Cerebellar cortex (tissue), 1 donor: ENCODE measurements at regions not wholly inside any gene's neighbourhood (a gene's known extent, or its start where the extent isn't known, plus 50 kb on each side); places are given as distances from the start of the nearest gene placed in this dataset.
"Not testable (repeated sequence)": the region's sequence is repeated elsewhere in the genome, so short reads cannot be mapped to it uniquely, and the experiment has no call there.

ENCODE experiments used
- DNase-seq: peaks from one replicate; pipeline ENCODE4 v3.0.0-alpha.2; 2015; ENCODE audit warnings: low spot score

DNA sequence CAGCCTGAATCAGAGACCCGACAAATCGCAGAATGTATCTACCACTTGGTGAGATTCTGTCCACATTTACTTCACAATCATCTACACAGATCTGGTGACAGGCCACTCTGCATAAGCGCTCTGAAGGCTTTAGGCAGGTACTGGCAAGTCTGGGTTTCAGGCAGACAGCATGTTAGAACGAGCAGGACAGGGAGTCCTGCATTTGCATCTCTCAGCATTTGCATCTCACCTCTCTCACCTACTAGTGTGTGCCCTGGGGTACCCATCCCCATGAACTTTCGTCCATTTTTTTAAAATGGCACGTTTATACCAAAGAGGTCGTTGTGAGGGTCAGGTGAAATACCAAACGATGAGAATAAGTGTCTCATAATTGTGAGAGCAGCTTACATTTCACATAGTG is 108.2 kb downstream of the SPATA31A1 start:
- peak; percentile 35 for DNase-seq

DNA sequence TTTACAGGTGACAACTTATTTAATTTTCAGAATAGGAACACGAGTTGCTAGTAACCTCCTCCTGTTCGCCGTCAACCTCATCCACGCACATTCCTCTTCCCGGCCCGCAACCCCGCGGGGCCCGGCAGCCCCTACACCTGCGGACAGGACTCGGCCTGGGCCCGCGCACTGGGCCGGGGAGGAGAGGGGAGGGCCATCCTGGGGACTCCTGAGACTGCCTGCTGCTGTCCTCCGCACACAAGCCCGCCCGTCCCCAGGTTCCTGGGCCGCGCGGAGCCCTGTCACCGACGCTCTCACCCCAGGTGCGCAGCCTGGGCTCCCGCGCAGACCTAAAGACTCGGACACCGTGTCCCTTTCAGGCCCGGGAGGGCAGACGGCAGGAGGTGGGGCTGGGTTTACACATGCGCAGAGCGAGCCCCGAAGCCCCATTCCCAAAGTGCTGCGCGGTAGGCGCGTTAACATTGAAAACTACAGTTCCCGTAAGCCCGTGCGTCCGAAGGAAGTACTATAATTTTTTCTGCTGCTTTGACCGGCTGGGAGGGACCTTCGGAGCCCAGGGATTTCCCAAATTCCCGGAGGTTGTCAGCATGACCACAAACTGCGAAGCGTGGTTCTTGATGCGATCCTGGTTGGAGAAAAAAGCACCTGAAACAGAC is 108.8 kb downstream of the SPATA31A1 start:
- DNase-seq: peak; percentile 90

DNA sequence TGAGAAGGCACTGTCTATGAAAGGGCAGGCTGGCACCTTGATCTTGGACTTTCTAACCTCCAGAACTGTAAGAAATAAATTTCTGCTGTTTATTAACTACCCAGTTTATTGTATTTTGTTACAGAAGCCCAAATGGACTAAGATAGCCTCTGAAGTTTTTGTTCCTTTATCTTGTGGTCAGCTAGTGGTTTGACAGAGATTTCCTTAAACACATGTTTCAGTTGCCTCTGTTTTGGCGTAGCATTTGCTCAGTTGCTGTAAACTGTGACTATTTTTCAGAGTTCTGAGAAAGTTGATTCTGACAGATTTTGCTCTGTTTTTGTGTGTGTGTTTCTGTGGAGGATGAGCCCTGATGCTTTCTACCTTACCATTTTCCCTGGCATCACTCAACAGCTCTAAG is 119.0 kb downstream of the SPATA31A1 start:
- not testable (repeated sequence) for DNase-seq

GRCh38 chr9:39483073-39483472 is 127.6 kb downstream of the SPATA31A1 start:
- not testable (repeated sequence) for DNase-seq

DNA sequence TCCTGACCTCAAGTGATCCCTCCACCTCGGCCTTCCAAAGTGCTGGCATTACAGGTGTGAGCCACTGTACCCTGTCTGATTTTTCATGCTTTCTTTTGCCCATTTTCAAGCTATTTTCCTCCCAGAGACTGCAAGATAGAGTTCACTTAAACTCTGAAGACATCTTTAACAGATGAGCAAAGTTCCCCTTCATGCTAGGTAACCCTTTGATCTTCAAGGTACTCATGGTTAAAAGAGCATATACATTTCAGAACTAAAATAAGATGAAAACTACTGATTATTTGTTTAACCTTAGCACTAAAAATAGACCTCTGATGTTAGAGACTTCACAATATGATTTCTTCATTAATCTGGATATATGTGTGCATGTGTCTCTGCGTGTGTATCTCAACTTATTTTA is 128.4 kb downstream of the SPATA31A1 start:
- DNase-seq: not testable (repeated sequence)

- DNase-seq: not testable (repeated sequence)
These were observed 128.8 kb downstream of the SPATA31A1 start for GRCh38 chr9:39484292-39484691.

- not testable (repeated sequence) for DNase-seq
These were observed 132.0 kb downstream of the SPATA31A1 start for GRCh38 chr9:39487477-39487876.

GRCh38 chr9:39496248-39496647 is 140.8 kb downstream of the SPATA31A1 start:
- DNase-seq: not testable (repeated sequence)

DNA sequence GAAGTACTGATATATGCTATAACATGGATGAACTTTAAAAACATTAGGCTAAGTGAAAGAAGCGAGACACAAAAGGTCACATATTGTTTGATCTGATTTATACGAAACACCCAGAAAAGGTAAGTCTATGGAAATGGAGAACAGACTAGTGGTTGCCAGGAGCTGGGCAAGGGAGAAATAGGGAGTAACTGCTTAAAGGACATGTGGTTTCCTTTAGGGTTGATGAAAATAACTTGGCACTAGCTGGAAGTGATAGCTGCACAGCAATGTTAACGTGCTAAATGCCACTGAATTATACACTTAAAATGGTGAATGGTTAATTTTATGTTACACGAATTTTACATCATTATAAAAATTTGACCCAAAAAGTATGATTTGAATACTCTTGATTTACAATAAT is 147.7 kb downstream of the SPATA31A1 start:
- not testable (repeated sequence) for DNase-seq

GRCh38 chr9:39527387-39528029 is 172.0 kb downstream of the SPATA31A1 start:
- not testable (repeated sequence) for DNase-seq

- not testable (repeated sequence) for DNase-seq
These were observed 177.1 kb downstream of the SPATA31A1 start for GRCh38 chr9:39532597-39532996.

GRCh38 chr9:39533001-39533762 is 177.7 kb downstream of the SPATA31A1 start:
- DNase-seq: not testable (repeated sequence)

- DNase-seq: not testable (repeated sequence)
These were observed 178.5 kb downstream of the SPATA31A1 start for GRCh38 chr9:39533763-39534548.

- not testable (repeated sequence) for DNase-seq
These were observed 179.4 kb downstream of the SPATA31A1 start for GRCh38 chr9:39534897-39535296.

- DNase-seq: not testable (repeated sequence)
These were observed 186.7 kb downstream of the SPATA31A1 start for GRCh38 chr9:39542157-39542556.

DNA sequence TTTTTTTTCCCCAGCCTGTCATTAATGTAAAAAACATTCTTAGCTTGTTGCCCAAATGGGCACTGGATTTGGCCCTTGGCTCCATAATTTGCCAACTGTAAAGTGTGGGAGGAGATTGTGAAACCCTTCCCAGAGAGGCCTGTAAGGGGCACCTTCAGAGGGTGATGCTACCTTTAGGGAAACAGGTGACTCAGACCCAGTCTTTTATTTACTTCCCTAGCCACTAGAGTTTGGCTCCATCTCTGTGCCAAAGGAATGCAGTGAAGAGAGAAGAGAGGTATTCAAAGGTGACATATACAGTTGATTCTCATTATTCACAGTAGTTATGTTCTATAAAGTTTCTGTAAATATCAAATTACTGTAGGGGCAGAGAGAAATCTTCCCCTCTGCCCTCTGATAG is 189.6 kb downstream of the SPATA31A1 start:
- DNase-seq: not testable (repeated sequence)

- DNase-seq: not testable (repeated sequence)
These were observed 195.1 kb downstream of the SPATA31A1 start for GRCh38 chr9:39550573-39550972.

GRCh38 chr9:39551544-39551943 is 196.1 kb downstream of the SPATA31A1 start:
- DNase-seq: not testable (repeated sequence)

GRCh38 chr9:39552242-39552881 is 196.9 kb downstream of the SPATA31A1 start:
- DNase-seq: not testable (repeated sequence)

DNA sequence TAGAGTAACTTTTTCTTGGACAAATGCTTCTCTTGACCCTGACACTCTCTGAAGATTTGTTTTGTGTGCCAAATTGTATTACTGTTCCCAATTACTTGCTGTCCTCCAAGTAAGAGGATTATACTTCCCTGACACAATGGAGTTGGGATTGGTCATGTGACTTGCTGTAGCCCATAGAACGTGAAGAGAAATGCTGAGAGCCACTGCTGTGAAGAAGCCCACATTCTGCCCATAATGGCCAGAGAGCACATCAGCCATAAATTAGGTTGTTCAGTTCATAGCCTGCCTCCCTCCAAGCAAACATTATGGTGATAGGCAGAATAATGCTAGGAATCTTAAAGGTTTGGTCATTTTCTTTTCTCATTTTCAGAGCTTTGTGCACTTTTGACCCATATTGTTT is 198.9 kb downstream of the SPATA31A1 start:
- DNase-seq: not testable (repeated sequence)

DNA sequence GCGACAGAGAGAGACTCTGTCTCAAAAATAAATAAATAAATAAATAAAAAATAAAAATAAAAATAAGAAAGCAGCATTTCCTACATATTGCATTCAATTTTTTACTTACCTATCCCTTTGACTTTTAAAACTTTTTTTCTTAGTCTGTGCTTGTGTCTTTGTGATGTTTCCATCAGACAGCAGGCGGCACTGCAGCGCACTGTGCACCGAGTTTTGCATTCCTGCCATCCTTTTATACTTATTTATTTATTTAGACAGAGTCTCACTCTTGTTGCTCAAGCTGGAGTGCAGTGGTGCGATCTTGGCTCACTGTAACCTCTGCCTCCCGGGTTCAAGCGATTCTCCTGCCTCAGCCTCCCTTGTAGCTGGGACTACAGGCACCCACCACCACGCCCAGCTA is 203.9 kb downstream of the SPATA31A1 start:
- DNase-seq: not testable (repeated sequence)
